HepG2 (cell line): ENCODE measurements at regions not wholly inside any gene's neighbourhood (a gene's known extent, or its start where the extent isn't known, plus 50 kb on each side); places are given as distances from the start of the nearest gene placed in this dataset.

Experiments
- CBFB ChIP-seq: sonication (generic); formaldehyde crosslinking; IDR thresholded peaks from 2 replicates; pipeline ENCODE4 v1.4.0; 2020; ENCODE audit warnings: missing genetic modification reagents
- ETV5 ChIP-seq: IDR thresholded peaks from 2 replicates; pipeline ENCODE4 v1.6.1; 2018; ENCODE audit warnings: missing biosample characterization, missing genetic modification reagents, inconsistent platforms, borderline replicate concordance
- EZH2 ChIP-seq: conservative IDR thresholded peaks from 2 replicates; pipeline ENCODE4 v1.6.1; 2012; ENCODE audit warnings: mild to moderate bottlenecking, low read depth, low read length, moderate library complexity
- HBP1 ChIP-seq: IDR thresholded peaks from 2 replicates; pipeline ENCODE4 v1.6.1; 2016; ENCODE audit warnings: low read depth, control low read depth
- JARID2 ChIP-seq: sonication (generic); formaldehyde crosslinking; IDR thresholded peaks from 2 replicates; pipeline ENCODE4 v1.8.1; 2023; ENCODE audit warnings: missing genetic modification reagents, inconsistent platforms; ENCODE audit not compliant: insufficient replicate concordance
- KDM5B ChIP-seq: sonication (generic); formaldehyde crosslinking; IDR thresholded peaks from 2 replicates; pipeline ENCODE4 v1.4.0; 2020; ENCODE audit warnings: missing genetic modification reagents, mild to moderate bottlenecking, borderline replicate concordance
- KLF15 ChIP-seq: sonication (generic); formaldehyde crosslinking; IDR thresholded peaks from 2 replicates; pipeline ENCODE4 v1.8.1; 2023; ENCODE audit warnings: borderline replicate concordance, mild to moderate bottlenecking, inconsistent platforms, missing genetic modification reagents, mixed read lengths
- MAX ChIP-seq: IDR thresholded peaks from 2 replicates; pipeline ENCODE4 v1.6.1; 2012; ENCODE audit warnings: inconsistent platforms
- NFATC3 ChIP-seq: sonication (generic); formaldehyde crosslinking; IDR thresholded peaks from 2 replicates; pipeline ENCODE4 v1.5.1; 2020; ENCODE audit warnings: mild to moderate bottlenecking, missing genetic modification reagents
- ZBTB40 ChIP-seq, 2 experiments: fragments of 450-650 bp in 1 of 2; sonication (generic) in 1 of 2; formaldehyde crosslinking in 1 of 2; IDR thresholded peaks; 2 replicates each; pipeline versions ENCODE4 v1.6.1 to v1.8.0; 2016 to 2022; ENCODE audit warnings: antibody characterized with exemption in 1 of 2, mild to moderate bottlenecking in 1 of 2, missing genetic modification reagents in 1 of 2
- ZFY ChIP-seq: sonication (generic); formaldehyde crosslinking; IDR thresholded peaks from 2 replicates; pipeline ENCODE4 v1.4.0; 2020; ENCODE audit warnings: missing genetic modification reagents
- ZNF292 ChIP-seq: sonication (generic); formaldehyde crosslinking; IDR thresholded peaks from 2 replicates; pipeline ENCODE4 v1.8.1; 2022; ENCODE audit warnings: mild to moderate bottlenecking, low read depth, missing genetic modification reagents, borderline replicate concordance

- TF ChIP-seq ETV5, result no peak
- 0 out of 2 replicates have a peak, but pooled peaks have one; percentile 2 for TF ChIP-seq CBFB (CRISPR knock-in tag)
- TF ChIP-seq ZNF292 (CRISPR knock-in tag), result peak; percentile 43; the same call in 1 of the 2 replicates
- no peak for TF ChIP-seq ZBTB40 (IDR thresholded peaks at IDR 0.05)
- TF ChIP-seq ZBTB40 (CRISPR knock-in tag; IDR thresholded peaks at IDR 0.05), result peak; percentile 17; the same call in 1 of the 2 replicates
- TF ChIP-seq EZH2, result 0 out of 2 replicates have a peak, but pooled peaks have one; percentile 39
- peak; percentile 38; the same call in 1 of the 2 replicates for TF ChIP-seq MAX
- TF ChIP-seq KDM5B (CRISPR knock-in tag), result 0 out of 2 replicates have a peak, but pooled peaks have one; percentile 26
- TF ChIP-seq HBP1 (CRISPR knock-in tag), result 0 out of 2 replicates have a peak, but pooled peaks have one; percentile 4
- TF ChIP-seq KLF15 (CRISPR knock-in tag), result 0 out of 2 replicates have a peak, but pooled peaks have one; percentile 16
- TF ChIP-seq ZFY, result peak; percentile 24; the same call in 1 of the 2 replicates
- no peak for TF ChIP-seq JARID2
- no peak for TF ChIP-seq NFATC3 (CRISPR knock-in tag)
These were observed 167.1 kb upstream of the ZNF337 start (continued) for GRCh38 chr20:25863536-25864325.
